ENCODE measurements at regions not wholly inside any gene's neighbourhood (a gene's known extent, or its start where the extent isn't known, plus 50 kb on each side); places are given as distances from the start of the nearest gene placed in this dataset.

GRCh38 chr11:97754976-97755375, 1265.8 kb upstream of the CNTN5 start:
- no peak overlapping the region for H3K4ac ChIP-seq (ENCODE audit: low read depth, low read length)
- H4K8ac ChIP-seq (ENCODE audit: low read depth in 2 of 2, low read length in 2 of 2) = no peak overlapping the region
- peaks cover 10% of the 10 kb centered on the region for H3K9me3 ChIP-seq (ENCODE audit: control insufficient read depth, insufficient read depth, low read length)
- H3K9me1 ChIP-seq (ENCODE audit: insufficient read depth, low read length) = no peaks in the 10 kb centered on the region
- TF ChIP-seq, protein P1, sequence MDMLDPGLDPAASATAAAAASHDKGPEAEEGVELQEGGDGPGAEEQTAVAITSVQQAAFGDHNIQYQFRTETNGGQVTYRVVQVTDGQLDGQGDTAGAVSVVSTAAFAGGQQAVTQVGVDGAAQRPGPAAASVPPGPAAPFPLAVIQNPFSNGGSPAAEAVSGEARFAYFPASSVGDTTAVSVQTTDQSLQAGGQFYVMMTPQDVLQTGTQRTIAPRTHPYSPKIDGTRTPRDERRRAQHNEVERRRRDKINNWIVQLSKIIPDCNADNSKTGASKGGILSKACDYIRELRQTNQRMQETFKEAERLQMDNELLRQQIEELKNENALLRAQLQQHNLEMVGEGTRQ (IDR thresholded peaks at IDR 0.05; ENCODE audit: low read depth, low read length) = no peak
- TF ChIP-seq MXI1 (IDR thresholded peaks at IDR 0.05; ENCODE audit: borderline replicate concordance, low read depth, low read length) (no peak), CHD1 (IDR thresholded peaks at IDR 0.05; ENCODE audit: low read depth, low read length) (no peak), SMC3 (IDR thresholded peaks at IDR 0.05; ENCODE audit: low read depth, low read length) (no peak), ELK1 (IDR thresholded peaks at IDR 0.05; ENCODE audit: borderline replicate concordance, low read depth, low read length) (no peak), POLR2A (IDR thresholded peaks at IDR 0.05; ENCODE audit: low read depth, low read length) (no peak), CTCF (conservative IDR thresholded peaks at IDR 0.05; ENCODE audit: low read depth, low read length) (no peak), MAZ (IDR thresholded peaks at IDR 0.05; ENCODE audit: borderline replicate concordance, low read depth, low read length) (no peak), NFE2L2 (IDR thresholded peaks at IDR 0.05; ENCODE audit: low read depth, low read length) (no peak), RAD21 (IDR thresholded peaks at IDR 0.05; ENCODE audit: low read length) (no peak), BHLHE40 (IDR thresholded peaks at IDR 0.05; ENCODE audit: low read depth, low read length) (no peak), RCOR1 (IDR thresholded peaks at IDR 0.05; ENCODE audit: insufficient replicate concordance, low read length) (no peak), FOS (IDR thresholded peaks at IDR 0.05; ENCODE audit: low read depth, low read length) (no peak), CEBPB (IDR thresholded peaks at IDR 0.05; ENCODE audit: low read depth, low read length) (no peak), RFX5 (IDR thresholded peaks at IDR 0.05; ENCODE audit: low read depth, low read length) (no peak), MAFK (IDR thresholded peaks at IDR 0.05; ENCODE audit: low read depth, low read length) (no peak)
- DNase-seq (no peak), ATAC-seq (ENCODE audit: low read depth) (no peak)
- no peak overlapping the region for H4K5ac ChIP-seq (ENCODE audit: low read depth, low read length)
- H3K9ac ChIP-seq (ENCODE audit: low read depth, low read length) = no peak overlapping the region
- H3K23ac ChIP-seq (ENCODE audit: low read depth, low read length) = no peak overlapping the region
- H3K27ac ChIP-seq (ENCODE audit: insufficient read depth, low read length) = no peak overlapping the region
- H3K4me3 ChIP-seq (ENCODE audit: insufficient read depth, low read depth, low read length) = no peak overlapping the region
- H3K4me2 ChIP-seq (ENCODE audit: low read depth, low read length) = no peak overlapping the region
- H2BK120ac ChIP-seq (ENCODE audit: low read depth, low read length) = no peak overlapping the region
- H2AK9ac ChIP-seq (replicated peaks; ENCODE audit: low read depth, low read length, poor library complexity) = no peak overlapping the region
- H3K18ac ChIP-seq (ENCODE audit: low read depth, low read length) = no peak overlapping the region
- H3K27me3 ChIP-seq (ENCODE audit: control insufficient read depth, insufficient read depth, low read length) = no peaks in the 10 kb centered on the region
- no peak overlapping the region for H4K91ac ChIP-seq (ENCODE audit: insufficient read depth, low read depth, low read length)
- in situ Hi-C loops (cut with MboI; ENCODE audit: low sequenced_read_pairs) = no loop called here
- H2AFZ ChIP-seq (replicated peaks; ENCODE audit: low read length, poor library complexity) = no peak overlapping the region
- WGBS, 2 experiments (ENCODE audit: extremely low coverage in 2 of 2, insufficient read length in 1 of 2) = no CpG with 5 or more reads among the region's 3 CpGs
- no peak overlapping the region for H2BK20ac ChIP-seq (ENCODE audit: low read depth, low read length)
- no peaks in the 10 kb centered on the region for H4K20me1 ChIP-seq (ENCODE audit: insufficient read depth, low read length)
- ChIA-PET POLR2A (ENCODE audit: unreplicated experiment) (no interaction called here), CTCF (no interaction called here)
- no TSS peak for BruUV-seq (replicated peaks)
- H3K79me1 ChIP-seq (ENCODE audit: low read depth in 1 of 2, low read length in 2 of 2) = no peaks in the 10 kb centered on the region
- dilution Hi-C loops (cut with HindIII; ENCODE audit: low sequenced_read_pairs, unreplicated experiment) = no loop called here
- intact Hi-C loops (cut with micrococcal nuclease) = no loop called here
- H3K14ac ChIP-seq (replicated peaks; ENCODE audit: low read depth, low read length) = no peak overlapping the region
- H2BK15ac ChIP-seq (ENCODE audit: low read depth, low read length) = no peak overlapping the region
- no peak overlapping the region for H3K56ac ChIP-seq (ENCODE audit: extremely low read depth, insufficient read depth, low read length)
- no peak overlapping the region for H2AK5ac ChIP-seq (ENCODE audit: low read depth, low read length)
- no peaks in the 10 kb centered on the region for H3K36me3 ChIP-seq (ENCODE audit: control insufficient read depth, insufficient read depth, low read length)
- H2BK5ac ChIP-seq (ENCODE audit: low read depth, low read length, poor library complexity, severe bottlenecking) = no peak overlapping the region
- no peaks in the 10 kb centered on the region for H3K4me1 ChIP-seq (ENCODE audit: control insufficient read depth, insufficient read depth, low read length)

Measured in IMR-90 (cell line).